Stimulated activated effector memory CD8-positive, alpha-beta T cell treated with anti-CD3 and anti-CD28 coated beads, Interleukin-12 subunit alpha, Interleukin-12 subunit beta, amount 100 ng/mL, for 72 hours (primary cell): ENCODE measurements at regions not wholly inside any gene's neighbourhood (a gene's known extent, or its start where the extent isn't known, plus 50 kb on each side); places are given as distances from the start of the nearest gene placed in this dataset.

Experiments
- ATAC-seq: fragments of 150-1000 bp; cut with Tn5 transposase; 2 replicates; pipeline ENCODE4 v1.10.0; 2021
- DNase-seq, 2 donors: peaks; one replicate each; pipeline ENCODE4 v3.0.0; 2021 to 2022; ENCODE audit warnings: low spot score in 2 of 2
- H3K27ac Mint-ChIP-seq: one replicate; pipeline ENCODE4 v1.8.0; 2022; ENCODE audit warnings: mild to moderate bottlenecking, mixed read lengths
- H3K36me3 Mint-ChIP-seq: one replicate; pipeline ENCODE4 v1.8.0; 2022; ENCODE audit warnings: mild to moderate bottlenecking, mixed read lengths
- H3K4me1 Mint-ChIP-seq: one replicate; pipeline ENCODE4 v1.8.0; 2022; ENCODE audit warnings: mixed read lengths
- H3K4me3 Mint-ChIP-seq: one replicate; pipeline ENCODE4 v1.8.0; 2022; ENCODE audit warnings: mild to moderate bottlenecking, mixed read lengths
- H3K9me3 Mint-ChIP-seq: one replicate; pipeline ENCODE4 v1.8.0; 2022; ENCODE audit warnings: mixed read lengths

GRCh38 chr4:171017593-171017992, 795.6 kb upstream of the GALNTL6 start:
- no peaks in the 10 kb centered on the region for H3K4me1 Mint-ChIP-seq
- no peak for DNase-seq

DNA sequence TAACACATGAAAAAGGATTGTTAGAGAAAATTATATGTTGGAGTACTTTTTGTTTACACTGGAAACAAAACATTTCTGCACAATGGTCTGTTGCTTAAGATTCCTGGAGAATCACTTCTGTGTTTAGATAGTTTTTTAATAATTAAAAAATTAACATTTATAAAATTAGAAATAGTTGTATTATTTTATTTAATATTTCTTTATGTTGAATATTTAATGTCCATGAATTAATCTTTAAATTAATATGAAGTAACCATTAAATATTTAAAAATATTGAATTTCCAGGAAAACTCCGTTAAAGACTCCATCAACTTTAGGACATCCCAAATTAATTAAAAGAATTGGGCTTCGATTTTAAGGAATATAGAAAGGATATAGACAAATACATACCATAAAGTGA, 797.1 kb upstream of the GALNTL6 start:
- Mint-ChIP-seq H3K9me3 (peaks cover 5% of the 10 kb centered on the region), H3K4me1 (no peaks in the 10 kb centered on the region), H3K36me3 (no peaks in the 10 kb centered on the region), H3K4me3 (no peak overlapping the region), H3K27ac (no peak overlapping the region)
- no peak for ATAC-seq
- no peak for DNase-seq

More at GRCh38 chr4:171017593-171017992, 795.6 kb upstream of the GALNTL6 start:
- Mint-ChIP-seq H3K27ac (no peak overlapping the region), H3K36me3 (no peaks in the 10 kb centered on the region), H3K9me3 (peaks cover 3% of the 10 kb centered on the region), H3K4me3 (no peak overlapping the region)
- ATAC-seq: no peak

GRCh38 chr4:171015441-171015840, 797.8 kb upstream of the GALNTL6 start:
- Mint-ChIP-seq H3K27ac (no peak overlapping the region), H3K36me3 (no peaks in the 10 kb centered on the region), H3K4me1 (no peaks in the 10 kb centered on the region), H3K4me3 (no peak overlapping the region), H3K9me3 (peaks cover 9% of the 10 kb centered on the region)
- no peak for ATAC-seq
- DNase-seq: no peak

GRCh38 chr4:171007618-171008390, 805.4 kb upstream of the GALNTL6 start:
- H3K9me3 Mint-ChIP-seq: peaks cover 22% of the 10 kb centered on the region
- H3K4me3 Mint-ChIP-seq: no peak overlapping the region
- no peak for DNase-seq
- no peak overlapping the region for H3K27ac Mint-ChIP-seq
- H3K36me3 Mint-ChIP-seq: no peaks in the 10 kb centered on the region
- H3K4me1 Mint-ChIP-seq: no peaks in the 10 kb centered on the region
- no peak for ATAC-seq

DNA sequence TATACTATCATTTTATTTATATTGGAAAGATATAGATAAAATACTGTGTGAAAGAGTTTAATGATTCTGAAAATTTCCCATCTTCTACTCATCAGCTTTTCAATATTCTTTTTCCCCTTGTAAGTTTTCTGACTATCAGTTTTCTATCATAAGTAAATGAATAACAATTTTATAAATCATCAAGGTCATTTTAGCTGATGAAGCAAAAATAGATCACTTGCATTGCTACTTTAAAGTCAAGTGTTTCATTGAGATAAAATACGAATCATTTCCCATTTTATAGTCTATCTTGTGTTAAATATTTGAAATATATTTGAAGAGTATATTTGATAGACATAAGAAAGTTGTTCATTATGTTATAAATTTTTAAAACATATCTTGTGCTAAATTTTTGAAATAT, 811.0 kb upstream of the GALNTL6 start:
- DNase-seq (no peak), ATAC-seq (no peak)
- Mint-ChIP-seq H3K4me1 (no peaks in the 10 kb centered on the region), H3K9me3 (peaks cover 20% of the 10 kb centered on the region), H3K36me3 (no peaks in the 10 kb centered on the region), H3K4me3 (no peak overlapping the region), H3K27ac (no peak overlapping the region)

DNA sequence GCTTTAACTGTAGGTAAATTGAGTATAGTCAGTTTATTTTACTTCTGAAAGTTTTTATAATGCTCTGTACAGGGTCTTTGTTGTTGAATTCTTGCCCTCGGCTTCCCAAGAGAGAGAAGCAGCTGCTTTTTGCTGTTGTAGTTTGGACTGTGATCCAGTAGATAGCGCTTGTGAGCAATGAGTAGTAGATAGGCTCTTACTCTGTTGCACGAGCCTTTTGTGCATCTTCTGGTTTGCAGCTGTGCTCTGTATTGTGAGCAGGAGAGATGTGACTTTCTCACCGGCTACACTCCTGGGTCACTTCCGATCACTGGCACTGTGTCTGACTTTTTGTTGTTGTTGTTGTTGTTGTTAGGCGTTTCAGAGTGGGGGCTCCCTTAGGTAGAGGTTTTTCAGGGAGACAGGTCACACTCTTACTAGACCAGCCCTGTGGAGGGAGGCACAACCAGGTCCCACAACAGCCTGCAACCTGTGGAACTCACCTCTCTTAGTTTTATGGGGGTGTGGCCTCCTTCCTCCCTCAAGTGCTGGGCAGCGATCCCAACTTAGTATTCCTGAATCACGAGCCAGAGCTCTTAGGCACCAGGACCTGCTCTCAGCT, 822.1 kb upstream of the GALNTL6 start:
- Mint-ChIP-seq H3K27ac (no peak overlapping the region), H3K9me3 (peaks cover 10% of the 10 kb centered on the region), H3K4me3 (no peak overlapping the region), H3K36me3 (no peaks in the 10 kb centered on the region), H3K4me1 (no peaks in the 10 kb centered on the region)
- no peak for ATAC-seq
- DNase-seq: no peak

- H3K4me1 Mint-ChIP-seq: no peaks in the 10 kb centered on the region
- H3K27ac Mint-ChIP-seq: no peak overlapping the region
These were observed 824.8 kb upstream of the GALNTL6 start for GRCh38 chr4:170988446-170988845.

DNA sequence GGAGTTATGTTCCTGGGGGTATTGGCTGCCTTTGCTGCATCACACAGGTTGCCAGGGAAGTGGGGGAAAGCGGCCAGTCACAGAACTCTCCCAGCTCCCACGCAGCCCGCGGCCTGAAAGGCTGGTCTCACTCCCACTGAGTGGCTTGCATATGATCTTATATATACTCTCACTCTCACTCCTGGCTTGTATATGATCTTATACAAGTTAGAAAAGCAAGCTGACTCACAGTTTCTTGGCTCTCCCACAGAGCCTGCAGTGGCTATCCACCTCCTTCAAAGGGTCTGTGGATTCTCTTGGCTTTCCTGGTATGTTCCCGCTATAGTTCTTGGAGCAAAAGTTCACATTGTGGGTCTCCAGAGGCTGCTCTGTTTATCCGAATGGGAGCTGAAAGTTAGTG, 833.5 kb upstream of the GALNTL6 start:
- no peak for ATAC-seq
- H3K4me3 Mint-ChIP-seq: no peak overlapping the region
- no peak for DNase-seq
- no peak overlapping the region for H3K27ac Mint-ChIP-seq
- no peaks in the 10 kb centered on the region for H3K4me1 Mint-ChIP-seq
- H3K36me3 Mint-ChIP-seq: no peaks in the 10 kb centered on the region
- H3K9me3 Mint-ChIP-seq: peaks cover 19% of the 10 kb centered on the region

More at GRCh38 chr4:170988446-170988845, 824.8 kb upstream of the GALNTL6 start:
- DNase-seq: no peak
- no peak for ATAC-seq
- H3K36me3 Mint-ChIP-seq: no peaks in the 10 kb centered on the region
- peaks cover 13% of the 10 kb centered on the region for H3K9me3 Mint-ChIP-seq
- H3K4me3 Mint-ChIP-seq: no peak overlapping the region

- ATAC-seq (no peak), DNase-seq (no peak)
- no peaks in the 10 kb centered on the region for H3K36me3 Mint-ChIP-seq
- H3K9me3 Mint-ChIP-seq: peaks cover 16% of the 10 kb centered on the region
- H3K4me1 Mint-ChIP-seq: no peaks in the 10 kb centered on the region
- no peak overlapping the region for H3K27ac Mint-ChIP-seq
- no peak overlapping the region for H3K4me3 Mint-ChIP-seq
These were observed 834.2 kb upstream of the GALNTL6 start for GRCh38 chr4:170978990-170979389.

GRCh38 chr4:170949084-170949483, 859.3 kb upstream of the AADAT start:
- no peak overlapping the region for H3K4me3 Mint-ChIP-seq
- H3K27ac Mint-ChIP-seq: no peak overlapping the region
- no peak for ATAC-seq
- peaks cover 21% of the 10 kb centered on the region for H3K9me3 Mint-ChIP-seq
- no peak for DNase-seq
- no peaks in the 10 kb centered on the region for H3K36me3 Mint-ChIP-seq
- H3K4me1 Mint-ChIP-seq: no peaks in the 10 kb centered on the region

DNA sequence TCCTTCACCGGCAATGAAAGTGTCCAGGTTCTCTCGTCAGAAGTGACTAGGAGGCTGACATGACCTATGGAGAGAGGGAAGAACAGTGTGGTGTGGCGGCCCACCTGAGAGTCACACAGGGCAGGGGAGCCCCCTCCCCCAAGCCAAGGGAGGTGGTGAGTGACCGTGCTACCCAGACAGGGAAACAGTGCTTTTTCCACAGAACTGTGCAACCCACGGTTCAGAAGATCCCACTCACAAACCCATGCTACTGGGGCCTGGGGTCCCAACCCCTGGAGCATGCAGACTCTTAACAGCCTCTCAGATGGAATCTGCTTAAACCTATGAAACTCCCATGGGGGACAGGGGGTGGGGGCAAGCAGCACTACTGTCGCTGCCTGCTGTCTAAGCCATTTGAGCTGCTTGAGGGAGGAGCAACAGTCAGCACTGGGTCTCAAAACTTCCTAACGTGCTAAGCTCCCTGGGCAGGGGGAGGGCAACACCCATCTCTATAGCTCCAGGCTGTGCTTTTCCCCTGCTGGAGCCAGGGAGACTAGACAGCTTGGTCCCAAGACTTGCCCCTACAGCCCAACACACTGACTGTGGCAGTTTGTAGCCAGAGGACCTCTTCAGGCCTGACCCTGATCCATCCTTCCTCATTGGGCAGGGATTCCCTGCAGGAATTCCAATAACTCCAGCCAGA, 850.4 kb upstream of the AADAT start:
- Mint-ChIP-seq H3K9me3 (peaks cover 23% of the 10 kb centered on the region), H3K4me3 (no peak overlapping the region), H3K36me3 (no peaks in the 10 kb centered on the region), H3K4me1 (no peaks in the 10 kb centered on the region), H3K27ac (no peak overlapping the region)
- no peak for DNase-seq
- ATAC-seq: peak; percentile 8

GRCh38 chr4:170938588-170938987, 848.8 kb upstream of the AADAT start:
- DNase-seq (no peak), ATAC-seq (no peak)
- Mint-ChIP-seq H3K27ac (no peak overlapping the region), H3K36me3 (no peaks in the 10 kb centered on the region), H3K4me3 (no peak overlapping the region), H3K9me3 (peaks cover 19% of the 10 kb centered on the region), H3K4me1 (no peaks in the 10 kb centered on the region)

- DNase-seq: no peak
- no peaks in the 10 kb centered on the region for H3K4me1 Mint-ChIP-seq
- H3K4me3 Mint-ChIP-seq: no peak overlapping the region
- no peaks in the 10 kb centered on the region for H3K36me3 Mint-ChIP-seq
- ATAC-seq: no peak
- peaks cover 14% of the 10 kb centered on the region for H3K9me3 Mint-ChIP-seq
- H3K27ac Mint-ChIP-seq: no peak overlapping the region
These were observed 841.6 kb upstream of the AADAT start for GRCh38 chr4:170931321-170931720.

- no peak overlapping the region for H3K4me3 Mint-ChIP-seq
These were observed 798.9 kb upstream of the AADAT start for GRCh38 chr4:170888660-170889059.

GRCh38 chr4:170887396-170887795, 797.6 kb upstream of the AADAT start:
- H3K27ac Mint-ChIP-seq: no peak overlapping the region
- ATAC-seq (no peak), DNase-seq (no peak)
- H3K9me3 Mint-ChIP-seq: peaks cover 30% of the 10 kb centered on the region
- no peaks in the 10 kb centered on the region for H3K4me1 Mint-ChIP-seq
- no peaks in the 10 kb centered on the region for H3K36me3 Mint-ChIP-seq
- no peak overlapping the region for H3K4me3 Mint-ChIP-seq

More at GRCh38 chr4:170888660-170889059, 798.9 kb upstream of the AADAT start:
- Mint-ChIP-seq H3K4me1 (no peaks in the 10 kb centered on the region), H3K36me3 (no peaks in the 10 kb centered on the region), H3K27ac (no peak overlapping the region), H3K9me3 (peaks cover 31% of the 10 kb centered on the region)
- ATAC-seq (no peak), DNase-seq (no peak)
